ENCODE measurements at regions not wholly inside any gene's neighbourhood (a gene's known extent, or its start where the extent isn't known, plus 50 kb on each side); places are given as distances from the start of the nearest gene placed in this dataset.

- H3K27me3 Mint-ChIP-seq = no peaks in the 10 kb centered on the region
These were observed 71.2 kb upstream of the HCCS start for GRCh38 chrX:11039926-11040325.

DNA sequence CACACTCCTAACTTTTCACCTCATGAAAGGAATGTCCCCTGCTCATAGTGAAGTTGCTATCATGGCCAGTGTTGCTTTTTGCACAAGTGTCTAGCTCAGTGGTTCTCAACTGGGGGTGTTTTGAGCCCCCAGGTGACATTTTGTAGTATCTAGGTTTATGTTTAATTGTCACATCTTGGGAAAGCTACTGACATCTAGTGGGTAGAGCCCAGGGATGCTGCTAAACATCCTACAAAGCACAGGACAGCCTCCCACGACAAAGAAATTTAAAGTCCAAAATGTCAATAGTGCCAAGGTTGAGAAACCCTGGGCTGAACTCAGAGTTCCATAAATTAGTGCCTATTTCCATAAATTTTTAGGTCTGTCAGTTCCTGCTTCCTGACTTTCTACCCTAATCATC lies 70.7 kb upstream of the HCCS start:
- Mint-ChIP-seq H3K27me3 (no peaks in the 10 kb centered on the region), H3K9me3 (peaks cover 2 to 7% (median 4%) of the 10 kb centered on the region in 3 donors), H3K27ac (no peak overlapping the region), H3K36me3 (no peaks in the 10 kb centered on the region), H3K4me1 (no peaks in the 10 kb centered on the region), H3K4me3 (no peak overlapping the region)

More at GRCh38 chrX:11039926-11040325, 71.2 kb upstream of the HCCS start:
- Mint-ChIP-seq H3K4me1 (no peaks in the 10 kb centered on the region), H3K27ac (no peak overlapping the region), H3K4me3 (no peak overlapping the region), H3K36me3 (no peaks in the 10 kb centered on the region), H3K9me3 (peaks cover 2 to 5% (median 4%) of the 10 kb centered on the region in 3 donors)

DNA sequence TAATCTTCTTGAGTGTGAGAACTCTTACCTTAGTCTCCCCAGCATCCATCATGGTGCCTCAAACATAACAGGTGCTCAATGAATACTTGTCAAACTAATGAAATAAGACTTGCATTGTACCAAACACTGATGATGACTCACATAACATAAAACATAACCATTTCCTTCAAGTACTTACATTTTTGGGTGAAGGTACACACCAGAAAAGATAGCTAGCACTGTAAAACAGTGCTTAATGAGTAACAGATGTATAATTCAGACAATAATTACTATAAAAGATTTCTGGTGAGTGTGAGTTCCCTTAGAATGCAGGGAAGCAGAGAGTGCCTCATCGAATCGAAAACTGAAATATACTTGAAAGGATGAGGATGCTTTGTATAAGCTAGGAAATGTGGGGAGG lies 70.1 kb upstream of the HCCS start:
- Mint-ChIP-seq H3K27ac (no peak overlapping the region), H3K27me3 (no peaks in the 10 kb centered on the region), H3K4me1 (no peaks in the 10 kb centered on the region), H3K4me3 (no peak overlapping the region), H3K36me3 (no peaks in the 10 kb centered on the region), H3K9me3 (peaks cover 2 to 9% (median 4%) of the 10 kb centered on the region in 3 donors)

- no peaks in the 10 kb centered on the region for H3K27me3 Mint-ChIP-seq
- H3K27ac Mint-ChIP-seq = no peak overlapping the region
- H3K4me1 Mint-ChIP-seq = no peaks in the 10 kb centered on the region
- H3K4me3 Mint-ChIP-seq = no peak overlapping the region
- H3K36me3 Mint-ChIP-seq = peaks cover 1% of the 10 kb centered on the region
- H3K9me3 Mint-ChIP-seq = peaks cover 0 to 8% (median 0%) of the 10 kb centered on the region in 3 donors
These were observed 61.1 kb upstream of the HCCS start for GRCh38 chrX:11050013-11050412.

DNA sequence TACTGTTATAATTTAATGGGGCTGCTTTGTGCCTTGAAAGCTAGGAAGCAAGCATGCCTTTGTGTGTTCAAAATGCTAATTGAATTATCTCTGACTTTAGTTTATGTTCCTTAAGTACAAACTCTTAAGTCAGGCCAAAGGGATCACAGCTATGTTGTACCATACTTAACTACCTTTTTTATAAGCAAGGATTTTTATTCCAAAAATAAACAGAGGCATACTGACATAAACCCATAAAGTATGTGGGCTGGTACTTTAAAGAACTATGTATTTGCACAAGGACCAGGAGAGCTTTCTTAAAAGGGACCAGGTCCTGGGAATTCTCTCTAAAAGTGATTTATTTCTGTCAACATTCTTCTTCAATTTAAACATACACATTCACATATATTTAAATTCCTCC lies 57.8 kb upstream of the HCCS start:
- no peak overlapping the region for H3K27ac Mint-ChIP-seq
- no peak overlapping the region for H3K4me3 Mint-ChIP-seq
- H3K36me3 Mint-ChIP-seq = no peaks in the 10 kb centered on the region
- no peaks in the 10 kb centered on the region for H3K27me3 Mint-ChIP-seq
- peaks cover 0 to 2% (median 0%) of the 10 kb centered on the region in 3 donors for H3K9me3 Mint-ChIP-seq
- no peaks in the 10 kb centered on the region for H3K4me1 Mint-ChIP-seq

DNA sequence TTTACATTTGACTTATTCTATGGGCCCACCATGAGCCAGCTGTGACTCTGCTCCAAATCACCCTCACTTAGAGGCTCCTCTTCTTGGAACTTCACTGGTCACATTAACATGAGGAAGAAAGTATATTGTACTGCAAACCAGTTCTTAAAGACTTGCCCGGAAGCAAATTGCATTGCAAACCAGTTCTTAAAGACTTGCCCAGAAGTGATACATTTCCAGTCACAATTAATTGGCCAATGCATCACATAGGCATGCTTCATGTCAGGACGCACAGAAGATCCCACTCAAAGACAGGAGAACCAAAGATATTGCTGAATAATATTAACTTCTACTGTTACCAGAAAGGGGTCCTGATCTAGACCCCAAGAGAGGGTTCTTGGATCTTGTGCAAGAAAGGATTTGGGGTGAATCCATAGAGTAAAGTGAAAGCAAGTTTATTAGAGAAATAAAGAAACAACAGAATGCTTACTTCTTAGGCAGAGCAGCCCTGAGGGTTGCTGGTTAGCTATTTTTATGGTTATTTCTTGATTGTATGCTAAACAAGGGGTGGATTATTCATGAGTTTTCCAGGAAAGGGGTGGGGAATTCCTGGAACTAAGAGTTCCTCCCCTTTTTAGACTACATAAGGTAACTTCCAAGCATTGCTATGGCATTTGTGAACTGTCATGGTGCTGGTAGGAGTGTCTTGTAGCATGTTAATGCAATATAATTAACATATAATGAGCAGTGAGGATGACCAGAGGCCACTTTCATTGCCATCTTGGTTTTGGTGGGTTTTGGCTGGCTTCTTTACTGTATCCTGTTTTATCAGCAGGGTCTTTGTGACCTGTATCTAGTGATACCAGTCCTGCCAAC lies 54.6 kb upstream of the HCCS start:
- Mint-ChIP-seq H3K4me3 (no peak overlapping the region), H3K27me3 (no peaks in the 10 kb centered on the region), H3K9me3 (peaks cover 0 to 3% (median 0%) of the 10 kb centered on the region in 3 donors), H3K36me3 (no peaks in the 10 kb centered on the region), H3K4me1 (no peaks in the 10 kb centered on the region), H3K27ac (no peak overlapping the region)

DNA sequence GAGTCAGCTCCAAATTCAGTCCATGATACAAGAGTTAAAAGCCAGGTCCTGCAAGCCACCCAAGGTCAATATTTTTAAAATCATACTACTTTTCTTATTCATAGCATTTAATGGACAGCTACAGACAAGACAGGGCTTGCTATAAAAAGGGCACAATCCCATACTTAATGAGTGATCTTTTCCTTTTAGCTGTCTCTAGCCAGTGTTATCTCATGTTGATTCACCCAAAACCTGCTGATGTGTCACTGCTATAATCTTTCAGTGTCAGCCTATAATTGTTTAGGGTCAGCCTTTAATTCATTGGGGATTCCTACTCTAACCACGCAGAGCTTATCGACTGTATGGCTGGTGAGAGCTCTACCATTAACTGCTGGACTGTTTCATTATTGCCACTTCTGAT lies 51.2 kb upstream of the HCCS start:
- Mint-ChIP-seq H3K36me3 (no peaks in the 10 kb centered on the region), H3K4me3 (no peak overlapping the region), H3K9me3 (peaks cover 0 to 3% (median 0%) of the 10 kb centered on the region in 3 donors), H3K27ac (no peak overlapping the region), H3K4me1 (no peaks in the 10 kb centered on the region), H3K27me3 (no peaks in the 10 kb centered on the region)
